Stomach smooth muscle (tissue), 2 donors: ENCODE measurements at regions not wholly inside any gene's neighbourhood (a gene's known extent, or its start where the extent isn't known, plus 50 kb on each side); places are given as distances from the start of the nearest gene placed in this dataset.

ENCODE experiments used
- H3K27ac ChIP-seq: one replicate; pipeline ENCODE4 v1.7.0; 2013; ENCODE audit warnings: mild to moderate bottlenecking, low read length, inconsistent platforms
- H3K27me3 ChIP-seq, 2 donors: one replicate each; pipeline ENCODE4 v1.7.0; 2013; ENCODE audit warnings: low read length in 2 of 2; ENCODE audit not compliant: insufficient read depth in 2 of 2, control insufficient read depth in 1 of 2
- H3K36me3 ChIP-seq, 2 donors: one replicate each; pipeline ENCODE4 v1.7.0; 2013; ENCODE audit warnings: low read length in 2 of 2; ENCODE audit not compliant: control insufficient read depth in 2 of 2, insufficient read depth in 2 of 2
- H3K4me1 ChIP-seq: one replicate; pipeline ENCODE4 v1.7.0; 2013; ENCODE audit warnings: low read length; ENCODE audit not compliant: control insufficient read depth, insufficient read depth
- H3K4me3 ChIP-seq, 2 donors: one replicate each; pipeline ENCODE4 v1.7.0; 2013; ENCODE audit warnings: low read length in 2 of 2
- H3K9ac ChIP-seq, 2 donors: one replicate each; pipeline ENCODE4 v1.7.0; 2013; ENCODE audit warnings: low read length in 2 of 2, mild to moderate bottlenecking in 1 of 2
- H3K9me3 ChIP-seq, 2 donors: one replicate each; pipeline ENCODE4 v1.7.0; 2013; ENCODE audit warnings: low read length in 2 of 2; ENCODE audit not compliant: control insufficient read depth in 2 of 2
- donor health status: healthy.
- donor health status: Pancreatic carcinoma.

- H3K4me3 ChIP-seq, result no peak overlapping the region
- no peaks in the 10 kb centered on the region for H3K27me3 ChIP-seq
- H3K36me3 ChIP-seq, result no peaks in the 10 kb centered on the region
- H3K4me1 ChIP-seq, result peaks cover 5% of the 10 kb centered on the region
- H3K9ac ChIP-seq, result no peak overlapping the region
- H3K27ac ChIP-seq, result no peak overlapping the region
- no peaks in the 10 kb centered on the region for H3K9me3 ChIP-seq
Observed at GRCh38 chr2:18912225-18912888, 323.0 kb upstream of the NT5C1B start.

- Histone ChIP-seq H3K9ac (no peak overlapping the region), H3K4me1 (peaks cover 5% of the 10 kb centered on the region), H3K9me3 (no peaks in the 10 kb centered on the region), H3K27me3 (no peaks in the 10 kb centered on the region), H3K4me3 (no peak overlapping the region), H3K27ac (no peak overlapping the region), H3K36me3 (no peaks in the 10 kb centered on the region)
Observed at GRCh38 chr2:18911416-18911815, 322.0 kb upstream of the NT5C1B start.

GRCh38 chr2:18910843-18911242 is 321.5 kb upstream of the NT5C1B start:
- Histone ChIP-seq H3K9me3 (peaks cover 0 to 2% of the 10 kb centered on the region in 2 donors), H3K4me3 (no peak overlapping the region), H3K27ac (no peak overlapping the region), H3K36me3 (no peaks in the 10 kb centered on the region), H3K27me3 (no peaks in the 10 kb centered on the region), H3K9ac (no peak overlapping the region), H3K4me1 (peaks cover 5% of the 10 kb centered on the region)

- Histone ChIP-seq H3K36me3 (no peaks in the 10 kb centered on the region), H3K27ac (no peak overlapping the region), H3K9me3 (peaks cover 0 to 2% of the 10 kb centered on the region in 2 donors), H3K4me3 (no peak overlapping the region), H3K9ac (no peak overlapping the region), H3K4me1 (peaks cover 5% of the 10 kb centered on the region), H3K27me3 (no peaks in the 10 kb centered on the region)
Observed at GRCh38 chr2:18907937-18908336, 318.6 kb upstream of the NT5C1B start.

GRCh38 chr2:18907508-18907907 is 318.1 kb upstream of the NT5C1B start:
- Histone ChIP-seq H3K27me3 (no peaks in the 10 kb centered on the region), H3K4me1 (peaks cover 5% of the 10 kb centered on the region), H3K36me3 (no peaks in the 10 kb centered on the region), H3K9ac (no peak overlapping the region), H3K27ac (no peak overlapping the region), H3K9me3 (peaks cover 0 to 2% of the 10 kb centered on the region in 2 donors), H3K4me3 (no peak overlapping the region)

- Histone ChIP-seq H3K27me3 (no peaks in the 10 kb centered on the region), H3K4me3 (no peak overlapping the region), H3K9ac (no peak overlapping the region), H3K4me1 (peaks cover 4% of the 10 kb centered on the region), H3K27ac (no peak overlapping the region), H3K36me3 (no peaks in the 10 kb centered on the region), H3K9me3 (peaks cover 0 to 2% of the 10 kb centered on the region in 2 donors)
Observed at GRCh38 chr2:18903750-18904149, 314.4 kb upstream of the NT5C1B start.

- Histone ChIP-seq H3K27me3 (no peaks in the 10 kb centered on the region), H3K9ac (no peak overlapping the region), H3K4me3 (no peak overlapping the region), H3K36me3 (no peaks in the 10 kb centered on the region), H3K4me1 (peaks cover 4% of the 10 kb centered on the region), H3K27ac (no peak overlapping the region), H3K9me3 (peaks cover 0 to 2% of the 10 kb centered on the region in 2 donors)
Observed at GRCh38 chr2:18901242-18901641, 311.9 kb upstream of the NT5C1B start.

GRCh38 chr2:18900691-18901141 is 311.3 kb upstream of the NT5C1B start:
- Histone ChIP-seq H3K4me1 (peaks cover 4% of the 10 kb centered on the region), H3K4me3 (no peak overlapping the region), H3K27me3 (no peaks in the 10 kb centered on the region), H3K9ac (no peak overlapping the region), H3K9me3 (no peaks in the 10 kb centered on the region), H3K27ac (no peak overlapping the region), H3K36me3 (no peaks in the 10 kb centered on the region)

- no peak overlapping the region for H3K4me3 ChIP-seq
- H3K9me3 ChIP-seq, result no peaks in the 10 kb centered on the region
- peaks cover 4% of the 10 kb centered on the region for H3K4me1 ChIP-seq
- no peak overlapping the region for H3K9ac ChIP-seq
- H3K27ac ChIP-seq, result no peak overlapping the region
- H3K36me3 ChIP-seq, result no peaks in the 10 kb centered on the region
- no peaks in the 10 kb centered on the region for H3K27me3 ChIP-seq
Observed at GRCh38 chr2:18899725-18900124, 310.4 kb upstream of the NT5C1B start.

- Histone ChIP-seq H3K4me3 (no peak overlapping the region), H3K27ac (no peak overlapping the region), H3K27me3 (no peaks in the 10 kb centered on the region), H3K4me1 (peaks cover 4% of the 10 kb centered on the region), H3K36me3 (no peaks in the 10 kb centered on the region), H3K9ac (no peak overlapping the region), H3K9me3 (no peaks in the 10 kb centered on the region)
Observed at GRCh38 chr2:18898271-18898670, 308.9 kb upstream of the NT5C1B start.

GRCh38 chr2:18896125-18896764 is 306.9 kb upstream of the NT5C1B start:
- Histone ChIP-seq H3K27me3 (no peaks in the 10 kb centered on the region), H3K9ac (no peak overlapping the region), H3K27ac (no peak overlapping the region)

More at GRCh38 chr2:18896125-18896764, 306.9 kb upstream of the NT5C1B start:
- Histone ChIP-seq H3K36me3 (no peaks in the 10 kb centered on the region), H3K4me1 (peaks cover 4% of the 10 kb centered on the region), H3K4me3 (no peak overlapping the region), H3K9me3 (no peaks in the 10 kb centered on the region)
